PFSK-1 (cell line): ENCODE measurements at regions not wholly inside any gene's neighbourhood (a gene's known extent, or its start where the extent isn't known, plus 50 kb on each side); places are given as distances from the start of the nearest gene placed in this dataset.

Experiments used
- FOXP2 ChIP-seq: optimal IDR thresholded peaks from 2 replicates; pipeline ENCODE3; 2011; ENCODE audit warnings: borderline replicate concordance, control low read depth, inconsistent platforms; ENCODE audit not compliant: insufficient read depth; ENCODE audit errors: extremely low read length, extremely low read depth
- POLR2AphosphoS5 ChIP-seq: IDR thresholded peaks from 2 replicates; pipeline ENCODE4 v1.6.1; 2012; ENCODE audit warnings: low read depth, mild to moderate bottlenecking, control low read depth, low read length, moderate library complexity
- REST ChIP-seq, 2 experiments: IDR thresholded peaks; 2 replicates each; pipeline versions ENCODE4 v1.6.1 to v1.8.0; 2011 to 2012; ENCODE audit warnings: low read depth in 2 of 2, low read length in 2 of 2, control low read depth in 1 of 2, inconsistent platforms in 1 of 2, mild to moderate bottlenecking in 1 of 2, moderate library complexity in 1 of 2; ENCODE audit not compliant: insufficient read depth in 1 of 2
- SIN3A ChIP-seq: IDR thresholded peaks from 2 replicates; pipeline ENCODE4 v1.6.1; 2012; ENCODE audit warnings: mild to moderate bottlenecking, low read length, moderate library complexity, borderline replicate concordance; ENCODE audit not compliant: insufficient read depth
- TAF1 ChIP-seq: IDR thresholded peaks from 2 replicates; pipeline ENCODE4 v1.6.1; 2012; ENCODE audit warnings: low read length, control low read depth, borderline replicate concordance; ENCODE audit not compliant: insufficient read depth

DNA sequence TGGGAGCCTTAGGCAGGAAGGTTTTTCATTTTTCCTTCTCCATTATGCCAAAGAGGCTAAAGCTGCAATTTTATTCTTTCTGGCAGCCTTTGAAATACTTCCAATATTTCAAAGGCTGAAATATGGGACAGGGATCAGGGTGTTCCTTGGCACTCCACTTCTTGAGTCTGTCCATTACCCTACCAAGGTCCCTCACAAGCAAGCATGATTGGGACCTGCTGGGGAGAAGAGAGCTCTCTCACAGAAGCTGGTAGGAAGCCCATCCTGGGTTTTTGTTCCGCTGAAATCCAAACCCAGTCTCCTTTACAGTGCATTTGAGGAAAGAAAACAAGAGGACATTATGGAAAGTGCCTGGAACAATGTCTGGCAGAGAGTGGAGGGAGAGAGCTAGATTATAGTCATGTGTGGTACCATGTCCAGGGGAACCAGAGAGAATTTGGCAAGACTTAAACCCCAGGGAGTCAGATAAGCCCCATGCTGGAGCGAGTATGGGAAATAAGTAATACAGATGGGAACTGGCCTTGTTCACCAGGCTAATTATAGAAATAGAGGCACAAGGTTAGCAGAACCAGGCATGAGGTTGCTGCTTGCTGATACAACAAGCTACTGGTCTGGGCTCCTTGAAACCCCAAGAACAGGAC is 104.7 kb downstream of the LSM5 start:
- no peak for TF ChIP-seq SIN3A
- no peak for TF ChIP-seq FOXP2
- no peak for TF ChIP-seq POLR2AphosphoS5
- no peak for TF ChIP-seq TAF1
- TF ChIP-seq REST (IDR thresholded peaks at IDR 0.05; ENCODE audit: insufficient read depth in 1 of 2, low read depth in 2 of 2, low read length in 2 of 2): no peak

DNA sequence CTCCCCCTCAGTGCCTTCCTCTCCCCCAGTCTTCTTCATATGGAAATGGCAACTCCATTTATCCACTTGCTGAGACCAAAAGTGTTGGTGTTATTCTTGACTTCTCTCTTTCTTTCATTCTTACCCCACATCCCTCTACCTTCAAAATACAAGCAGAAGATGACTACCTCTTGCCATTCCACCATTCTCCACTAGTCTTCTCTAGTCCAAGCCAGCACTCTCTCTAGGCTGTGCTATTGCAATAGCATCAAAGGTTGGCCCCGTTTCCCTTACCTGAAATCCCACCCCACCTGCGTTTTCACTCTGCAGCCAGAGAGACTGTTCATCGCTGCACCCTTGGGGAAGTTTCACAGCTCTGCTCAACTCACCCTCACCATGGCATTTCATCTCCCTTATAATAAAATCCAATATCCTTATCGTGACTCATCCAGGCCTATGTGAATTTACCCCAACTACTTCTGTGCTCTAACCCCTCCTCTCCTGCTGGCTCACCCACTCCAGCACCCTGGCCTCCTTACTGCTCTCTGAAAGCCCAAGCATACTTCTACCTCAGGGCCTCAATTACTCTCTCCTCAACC is 109.1 kb downstream of the LSM5 start:
- TF ChIP-seq TAF1: no peak
- no peak for TF ChIP-seq SIN3A

GRCh38 chr7:32379510-32380112 is 110.6 kb downstream of the LSM5 start:
- TF ChIP-seq POLR2AphosphoS5 (no peak), TAF1 (no peak), FOXP2 (no peak), REST (IDR thresholded peaks at IDR 0.05; ENCODE audit: insufficient read depth in 1 of 2, low read depth in 2 of 2, low read length in 2 of 2) (no peak), SIN3A (no peak)

- no peak for TF ChIP-seq TAF1
- TF ChIP-seq FOXP2: no peak
- TF ChIP-seq REST (IDR thresholded peaks at IDR 0.05; ENCODE audit: insufficient read depth in 1 of 2, low read depth in 2 of 2, low read length in 2 of 2): no peak
- TF ChIP-seq POLR2AphosphoS5: no peak
Measured at GRCh38 chr7:32378988-32379387, 111.2 kb downstream of the LSM5 start.

- TF ChIP-seq TAF1: no peak
Measured at GRCh38 chr7:32364581-32364980, 125.6 kb downstream of the LSM5 start.

GRCh38 chr7:32360127-32360526 is 130.1 kb downstream of the LSM5 start:
- TF ChIP-seq POLR2AphosphoS5 (no peak), FOXP2 (no peak), REST (IDR thresholded peaks at IDR 0.05; ENCODE audit: insufficient read depth in 1 of 2, low read depth in 2 of 2, low read length in 2 of 2) (no peak), SIN3A (no peak), TAF1 (no peak)
